A172 (cell line): ENCODE measurements at regions not wholly inside any gene's neighbourhood (a gene's known extent, or its start where the extent isn't known, plus 50 kb on each side); places are given as distances from the start of the nearest gene placed in this dataset.

Experiments used
- DNase-seq: peaks from one replicate; pipeline ENCODE4 v3.0.0-alpha.2; 2015; ENCODE audit warnings: low spot score

DNA sequence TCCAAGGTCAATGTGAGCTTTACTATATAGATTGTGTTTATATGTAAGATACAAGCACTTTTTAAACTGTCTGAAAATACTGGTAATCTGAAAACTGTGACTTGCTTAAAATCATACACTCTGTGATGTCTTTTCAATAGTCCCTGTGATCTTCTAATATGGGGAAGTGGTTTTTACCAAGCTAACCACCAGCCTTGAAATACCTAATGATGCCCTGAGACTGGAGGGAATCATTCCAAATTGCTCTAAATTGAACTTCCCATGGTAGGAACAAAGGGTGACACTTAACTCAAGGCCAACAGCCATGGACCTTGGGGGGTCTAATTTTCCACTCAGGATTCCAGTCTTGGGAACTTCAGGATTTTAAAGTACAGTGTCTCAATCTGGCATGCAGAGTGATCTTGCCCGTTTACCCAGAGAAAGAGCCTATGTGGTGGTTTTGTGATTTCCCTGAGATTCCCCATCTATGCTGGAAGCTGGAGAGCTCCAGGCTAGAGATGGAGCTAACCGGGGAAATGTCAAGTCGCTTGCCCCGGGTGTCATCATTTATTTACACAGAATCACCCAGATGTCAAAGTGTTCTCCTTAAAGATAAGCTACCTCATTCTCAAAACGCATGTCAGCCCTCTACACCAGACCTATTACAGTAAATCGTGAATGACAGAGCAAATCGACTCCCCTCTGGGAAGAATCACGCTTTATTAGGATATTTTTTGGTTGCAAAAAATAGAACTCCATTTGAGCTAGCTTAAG, 198.5 kb downstream of the SP3 start:
- DNase-seq, result no peak

DNA sequence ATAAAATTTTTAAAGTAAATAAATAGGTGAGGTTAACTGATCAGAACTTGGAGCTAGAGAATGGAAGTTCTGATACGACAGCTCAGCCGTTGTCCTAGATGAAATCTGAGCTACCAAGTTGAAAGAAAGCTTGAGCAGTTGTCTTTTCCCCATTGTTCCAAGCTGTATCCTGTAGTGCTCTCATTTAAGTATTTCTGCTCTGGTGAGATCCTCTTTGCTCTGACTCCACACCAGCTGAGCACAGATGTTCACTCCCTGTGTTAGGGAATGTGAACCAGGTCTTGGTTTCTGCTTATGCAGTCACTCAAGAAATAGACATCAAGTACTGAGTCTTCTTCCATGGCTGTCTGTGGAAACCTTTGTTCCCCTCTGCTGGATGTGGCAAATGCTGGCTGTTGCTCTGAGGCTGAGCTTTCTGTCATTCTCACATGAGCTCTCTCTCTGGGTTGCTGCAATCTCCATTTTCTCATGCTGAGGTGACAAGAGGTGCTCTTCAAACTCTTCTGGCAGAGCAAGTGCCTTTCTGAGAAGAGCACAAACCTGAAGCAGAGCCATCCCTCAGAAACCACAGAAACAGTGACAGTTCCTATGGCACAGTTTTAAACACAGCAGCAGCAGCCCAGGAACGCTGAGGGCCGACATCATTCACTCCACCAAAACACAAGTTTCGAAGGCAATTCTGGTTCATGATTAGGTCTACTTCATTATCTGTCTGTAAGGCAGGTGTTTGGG, 194.1 kb downstream of the SP3 start:
- no peak for DNase-seq

GRCh38 chr2:173772205-173772604, 193.0 kb downstream of the SP3 start:
- DNase-seq, result no peak

DNA sequence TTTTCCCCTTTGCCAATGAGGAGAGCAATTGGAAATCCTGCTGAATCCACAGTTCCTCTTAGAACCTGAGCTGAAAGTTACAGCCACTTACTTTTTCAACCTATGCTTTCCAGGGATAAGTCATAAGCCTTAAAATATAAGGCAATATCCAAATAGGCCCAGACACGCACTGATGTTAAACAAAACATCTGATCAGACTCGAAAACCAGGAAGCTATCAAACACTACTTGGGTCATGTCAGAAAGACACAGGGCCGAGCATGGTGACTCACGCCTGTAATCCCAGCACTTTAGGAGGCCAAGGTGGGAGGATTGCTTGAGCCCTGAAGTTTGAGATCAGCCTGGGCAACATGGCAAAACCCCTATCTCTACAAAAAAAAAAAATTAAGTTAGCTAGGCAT, 192.1 kb downstream of the SP3 start:
- DNase-seq, result no peak

DNA sequence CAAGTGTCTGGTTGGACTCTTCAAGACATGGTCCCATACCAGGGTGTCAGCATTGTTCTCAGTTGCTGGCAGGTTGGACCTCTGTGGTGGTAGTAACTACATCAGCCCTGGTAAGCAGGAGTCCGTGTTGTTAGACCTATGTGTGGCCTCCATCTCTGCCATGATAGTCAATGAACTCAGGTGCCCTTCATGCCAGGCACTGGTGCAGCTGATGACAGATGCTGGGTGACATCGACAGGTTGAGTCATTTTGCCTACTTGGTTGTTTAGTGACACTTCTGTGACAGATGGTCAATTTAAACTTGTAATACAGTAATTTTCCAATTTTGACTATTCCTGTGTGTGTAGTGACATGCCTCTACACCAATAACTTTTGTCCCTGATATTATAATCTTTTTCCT, 189.7 kb downstream of the SP3 start:
- DNase-seq, result no peak

DNA sequence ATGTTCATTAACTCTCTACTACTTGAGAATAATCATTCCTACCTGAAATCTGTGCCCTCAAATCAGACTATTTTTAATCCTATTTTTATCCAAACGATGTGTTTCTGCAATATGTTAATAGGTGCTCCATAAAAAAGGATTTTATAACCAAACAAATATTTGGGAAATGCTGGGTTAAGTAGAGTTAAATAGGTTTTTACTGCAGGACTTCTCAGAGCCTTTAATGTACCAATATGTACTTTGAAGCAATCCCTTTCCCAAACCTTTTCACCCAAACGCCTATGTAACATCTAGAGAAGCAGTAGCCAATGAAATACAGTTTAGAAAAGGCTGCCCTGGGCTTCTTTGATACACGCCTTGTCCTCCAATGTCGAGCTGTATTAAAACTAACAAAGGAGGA, 182.5 kb downstream of the SP3 start:
- no peak for DNase-seq

- DNase-seq, result no peak
These were observed 181.8 kb downstream of the SP3 start for GRCh38 chr2:173783382-173783781.

GRCh38 chr2:173785813-173786212, 179.4 kb downstream of the SP3 start:
- DNase-seq, result no peak

GRCh38 chr2:173791502-173791901, 173.7 kb downstream of the SP3 start:
- DNase-seq, result no peak

- DNase-seq, result no peak
These were observed 173.0 kb downstream of the SP3 start for GRCh38 chr2:173792166-173792565.

DNA sequence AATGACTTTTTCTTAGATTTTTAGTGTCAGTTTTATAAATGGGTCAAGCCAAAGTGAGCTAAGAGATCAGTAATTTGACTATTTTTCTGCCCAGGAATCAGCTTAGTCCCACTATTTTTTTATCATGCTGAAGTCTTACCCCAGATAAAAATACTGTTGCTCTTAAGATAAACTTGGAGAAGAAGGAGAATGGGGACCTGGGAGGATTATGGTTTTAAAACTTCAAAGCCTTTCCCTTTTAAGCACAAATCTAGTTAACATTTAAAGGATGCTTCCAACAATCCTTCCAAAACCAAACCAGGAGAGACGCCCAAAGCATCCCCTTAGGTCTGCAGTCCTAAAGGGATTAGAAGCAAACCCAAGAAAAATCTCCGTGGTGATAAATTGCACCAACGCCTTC, 172.4 kb downstream of the SP3 start:
- no peak for DNase-seq

DNA sequence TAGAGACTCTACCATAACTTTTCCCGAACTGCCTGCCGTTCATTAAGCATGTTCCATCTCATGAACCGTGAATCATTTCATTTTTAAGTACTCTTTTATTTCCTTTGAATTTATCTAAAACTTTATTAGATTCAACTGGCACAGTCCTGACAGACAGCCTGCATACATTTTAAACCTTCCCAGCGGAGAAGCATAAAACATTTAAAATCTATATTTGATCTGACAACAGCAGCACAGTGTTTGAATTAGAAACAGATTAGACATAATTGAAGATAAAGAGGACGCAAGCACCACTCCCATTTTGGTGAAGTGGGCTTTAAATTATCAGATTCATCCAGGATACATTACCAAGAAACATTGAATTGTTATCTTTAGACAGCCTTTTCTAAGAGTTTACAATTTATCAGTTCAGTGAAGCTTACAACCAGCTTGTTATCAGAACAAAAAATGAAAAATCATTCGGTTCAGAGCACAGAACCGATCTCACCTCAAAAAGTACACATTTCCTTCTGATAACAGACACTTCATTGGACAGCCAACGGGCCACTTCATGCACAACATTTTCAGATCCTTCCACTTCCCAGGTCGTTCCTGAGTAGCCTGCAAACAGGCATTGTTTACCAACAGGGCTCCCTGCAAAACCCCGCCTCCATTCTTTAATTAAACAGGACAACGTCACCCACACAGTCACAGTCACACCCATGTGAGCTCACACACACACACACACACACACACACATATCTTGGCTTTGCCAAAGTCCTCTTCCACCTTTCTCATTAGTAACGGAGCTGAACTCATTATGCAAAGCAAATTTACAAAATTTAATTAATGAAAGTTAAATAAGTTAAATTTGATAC, 171.2 kb downstream of the SP3 start:
- no peak for DNase-seq

- DNase-seq, result no peak
These were observed 167.4 kb downstream of the SP3 start for GRCh38 chr2:173797586-173798263.

DNA sequence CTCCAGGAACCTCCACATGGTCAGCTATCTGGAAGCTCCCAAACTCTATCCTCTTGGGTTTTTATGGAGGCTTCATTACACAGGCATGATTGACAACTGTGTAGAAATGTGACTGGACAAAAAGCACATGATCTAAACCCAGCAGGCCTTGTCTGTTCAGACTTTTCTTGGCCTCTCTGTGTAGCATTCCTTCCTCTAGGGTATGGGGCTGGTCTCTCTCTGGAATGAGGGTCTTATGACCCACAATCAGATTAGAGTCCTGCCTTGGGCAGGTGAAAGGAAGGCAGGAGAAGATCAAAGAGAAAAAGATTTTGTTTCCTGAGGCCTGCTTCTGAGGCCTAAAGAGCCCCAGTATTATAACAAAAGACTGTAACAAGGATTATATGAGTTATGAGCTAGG, 162.7 kb downstream of the SP3 start:
- no peak for DNase-seq

DNA sequence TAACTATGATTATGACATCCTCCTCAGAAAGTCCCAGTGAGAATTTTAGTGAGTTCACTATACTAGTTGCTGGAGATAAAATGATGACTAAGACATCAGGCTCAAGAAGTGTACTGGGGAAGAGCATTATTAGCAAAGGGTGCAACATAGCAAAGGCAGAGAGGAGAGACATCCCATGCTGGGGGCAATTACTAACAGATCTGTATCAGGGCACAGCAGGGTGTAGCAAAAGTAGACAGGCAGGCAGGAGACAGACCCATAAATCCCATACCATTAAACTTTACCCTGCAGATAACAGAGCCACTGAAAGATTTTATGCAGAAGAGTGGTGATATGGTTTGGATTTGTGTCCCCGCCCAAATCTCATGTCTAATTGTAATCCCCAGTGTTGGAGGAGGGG, 161.7 kb downstream of the SP3 start:
- DNase-seq, result peak; percentile 30

GRCh38 chr2:173806761-173807160, 158.4 kb downstream of the SP3 start:
- no peak for DNase-seq

DNA sequence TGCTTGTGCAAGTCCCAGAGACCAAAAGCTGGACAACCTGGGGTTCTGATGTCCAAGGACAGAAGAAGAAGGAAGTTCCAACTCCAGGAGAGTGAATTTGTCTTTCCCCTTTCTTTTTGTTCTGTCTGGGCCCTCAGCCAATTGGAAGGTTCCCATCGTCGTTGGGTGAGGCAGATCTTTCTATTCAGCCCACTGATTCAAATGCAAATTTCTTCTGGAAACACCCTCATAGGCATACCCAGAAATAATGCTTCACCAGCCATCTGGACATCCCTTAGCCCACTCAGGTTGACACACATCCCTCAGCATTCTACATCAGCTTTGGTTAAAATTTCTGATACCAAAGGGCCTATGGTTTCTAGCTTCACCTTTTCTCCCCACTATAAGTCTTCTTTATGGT, 156.5 kb downstream of the SP3 start:
- DNase-seq, result no peak

- no peak for DNase-seq
These were observed 152.9 kb downstream of the SP3 start for GRCh38 chr2:173812321-173812720.

DNA sequence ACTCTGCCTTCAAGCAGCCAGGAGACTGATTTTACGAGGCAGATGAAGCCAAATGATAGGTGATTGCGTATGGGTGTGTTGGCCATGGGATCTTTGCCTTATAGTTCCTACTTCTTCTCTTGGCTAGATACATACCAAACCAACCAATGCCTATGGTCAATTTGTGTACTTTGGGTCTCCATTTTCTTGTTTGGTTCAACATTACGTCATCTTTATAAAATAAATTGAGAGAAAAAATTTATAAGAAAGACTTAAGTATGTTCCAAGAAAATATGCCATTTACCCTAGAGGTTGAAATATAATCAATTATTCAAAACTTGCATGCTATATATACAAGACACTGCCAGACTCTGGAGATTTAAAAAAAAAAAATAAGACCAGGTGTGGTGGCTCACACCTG, 150.9 kb downstream of the SP3 start:
- no peak for DNase-seq

GRCh38 chr2:173815772-173816171, 149.4 kb downstream of the SP3 start:
- DNase-seq, result no peak

GRCh38 chr2:173817582-173817981, 147.6 kb downstream of the SP3 start:
- DNase-seq, result no peak

DNA sequence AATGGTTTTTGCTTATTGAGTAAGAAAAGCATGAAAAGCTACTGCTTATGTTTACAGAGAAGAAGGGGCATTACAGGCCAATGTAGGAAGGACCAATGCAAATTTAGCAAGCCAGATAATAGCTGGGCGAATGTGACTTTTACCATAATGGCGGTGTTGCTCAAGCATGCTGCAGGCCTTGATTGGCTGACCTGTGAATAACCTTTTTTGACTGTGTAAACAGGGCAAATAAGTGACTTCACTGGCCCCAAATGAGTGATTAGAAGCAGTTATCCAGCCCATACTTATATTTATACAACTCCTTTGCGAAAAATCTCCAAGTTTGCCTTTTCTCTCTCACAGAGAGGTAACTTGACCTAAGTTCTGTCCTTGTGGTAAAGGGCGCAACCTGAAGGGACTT, 146.9 kb downstream of the SP3 start:
- no peak for DNase-seq
